Skeletal muscle tissue (tissue), 3 donors: ENCODE measurements at regions not wholly inside any gene's neighbourhood (a gene's known extent, or its start where the extent isn't known, plus 50 kb on each side); places are given as distances from the start of the nearest gene placed in this dataset.
"Not testable (repeated sequence)": the region's sequence is repeated elsewhere in the genome, so short reads cannot be mapped to it uniquely, and the experiment has no call there.

ENCODE experiments used
- H3K27ac ChIP-seq: one replicate; pipeline ENCODE4 v1.7.0; 2013; ENCODE audit warnings: mild to moderate bottlenecking, low read depth, low read length, inconsistent platforms
- H3K27me3 ChIP-seq, 3 donors: one replicate each; pipeline ENCODE4 v1.7.0; 2013; ENCODE audit warnings: low read length in 3 of 3; ENCODE audit not compliant: control insufficient read depth in 3 of 3, insufficient read depth in 3 of 3
- H3K36me3 ChIP-seq, 3 donors: one replicate each; pipeline ENCODE4 v1.7.0; 2013; ENCODE audit warnings: low read length in 3 of 3; ENCODE audit not compliant: control insufficient read depth in 3 of 3, insufficient read depth in 3 of 3
- H3K4me1 ChIP-seq, 3 donors: one replicate each; pipeline ENCODE4 v1.7.0; 2013; ENCODE audit warnings: low read length in 3 of 3, mild to moderate bottlenecking in 3 of 3; ENCODE audit not compliant: control insufficient read depth in 3 of 3, insufficient read depth in 3 of 3
- H3K4me3 ChIP-seq, 3 donors: one replicate each; pipeline ENCODE4 v1.7.0; 2013; ENCODE audit warnings: low read length in 3 of 3
- H3K9ac ChIP-seq, 3 donors: one replicate each; pipeline ENCODE4 v1.7.0; 2013; ENCODE audit warnings: low read length in 3 of 3, mild to moderate bottlenecking in 3 of 3, moderate library complexity in 2 of 3, low read depth in 1 of 3
- H3K9me3 ChIP-seq, 3 donors: one replicate each; pipeline ENCODE4 v1.7.0; 2013; ENCODE audit warnings: low read length in 3 of 3; ENCODE audit not compliant: control insufficient read depth in 3 of 3
- donor health status: Osteomylitis.

DNA sequence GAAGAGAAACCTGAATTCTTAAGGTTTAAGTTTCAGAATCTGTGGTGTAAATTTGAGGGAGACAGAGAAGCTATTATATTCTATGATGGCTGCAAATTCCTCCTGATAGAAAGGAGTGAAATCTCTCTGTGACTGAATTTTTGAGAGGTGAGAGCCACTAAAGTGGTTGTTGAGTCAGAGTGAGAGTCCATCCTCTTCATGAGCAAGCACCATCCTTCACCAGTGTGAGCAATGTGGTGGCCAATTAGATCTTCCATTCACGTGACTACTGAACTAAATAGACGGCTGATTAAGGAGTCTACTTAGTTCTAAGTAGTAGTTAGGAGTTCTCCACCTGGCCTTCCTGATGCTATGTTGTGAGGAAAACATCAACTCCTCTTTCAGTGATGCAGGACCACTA lies 147.8 kb upstream of the CCNH start:
- Histone ChIP-seq H3K9ac (no peak overlapping the region), H3K27me3 (no peaks in the 10 kb centered on the region), H3K4me3 (no peak overlapping the region), H3K36me3 (no peaks in the 10 kb centered on the region), H3K27ac (no peak overlapping the region), H3K9me3 (no peaks in the 10 kb centered on the region), H3K4me1 (no peaks in the 10 kb centered on the region)

DNA sequence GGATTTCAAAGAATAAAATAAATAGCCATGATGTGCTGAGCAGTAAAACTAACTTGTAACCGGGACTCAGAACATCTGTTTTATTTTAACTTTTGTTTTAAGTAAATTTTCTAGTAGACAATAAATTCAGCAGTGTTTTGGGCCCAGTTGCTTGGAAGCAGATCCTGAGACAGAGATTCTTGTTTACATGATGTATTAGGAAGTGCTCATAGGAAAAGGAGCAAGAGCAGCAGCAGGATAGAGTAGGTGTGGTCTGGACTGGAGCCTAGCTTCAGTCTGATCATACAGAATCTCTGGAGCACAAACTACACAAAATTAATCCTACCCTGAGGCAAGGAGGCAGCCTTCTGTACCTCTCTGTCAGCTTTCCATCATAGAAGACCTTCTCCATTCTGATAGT lies 139.2 kb upstream of the CCNH start:
- Histone ChIP-seq H3K4me3 (no peak overlapping the region), H3K4me1 (no peaks in the 10 kb centered on the region), H3K9me3 (no peaks in the 10 kb centered on the region), H3K27me3 (no peaks in the 10 kb centered on the region), H3K9ac (no peak overlapping the region), H3K36me3 (no peaks in the 10 kb centered on the region), H3K27ac (no peak overlapping the region)

DNA sequence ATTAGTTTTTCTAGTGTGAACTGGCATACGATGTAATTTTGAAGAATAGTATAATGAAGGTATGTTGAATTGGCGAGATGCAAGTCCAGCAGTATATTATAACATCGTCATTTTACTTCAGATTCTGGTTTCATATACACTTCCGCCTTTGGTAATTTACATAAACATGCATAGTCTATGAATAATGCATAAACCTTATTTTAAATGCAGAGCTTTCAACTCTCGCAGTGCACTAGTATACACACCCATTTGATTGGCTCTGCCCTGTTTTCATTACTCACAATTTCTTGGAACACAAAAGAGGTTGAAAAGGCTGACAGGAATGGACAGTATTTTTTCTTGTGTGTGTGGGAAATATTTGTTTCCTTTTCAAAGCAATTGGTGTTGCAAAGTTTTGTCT lies 128.9 kb upstream of the CCNH start:
- Histone ChIP-seq H3K9me3 (no peaks in the 10 kb centered on the region), H3K27me3 (no peaks in the 10 kb centered on the region), H3K4me1 (no peaks in the 10 kb centered on the region), H3K27ac (no peak overlapping the region), H3K4me3 (no peak overlapping the region), H3K36me3 (no peaks in the 10 kb centered on the region), H3K9ac (no peak overlapping the region)

DNA sequence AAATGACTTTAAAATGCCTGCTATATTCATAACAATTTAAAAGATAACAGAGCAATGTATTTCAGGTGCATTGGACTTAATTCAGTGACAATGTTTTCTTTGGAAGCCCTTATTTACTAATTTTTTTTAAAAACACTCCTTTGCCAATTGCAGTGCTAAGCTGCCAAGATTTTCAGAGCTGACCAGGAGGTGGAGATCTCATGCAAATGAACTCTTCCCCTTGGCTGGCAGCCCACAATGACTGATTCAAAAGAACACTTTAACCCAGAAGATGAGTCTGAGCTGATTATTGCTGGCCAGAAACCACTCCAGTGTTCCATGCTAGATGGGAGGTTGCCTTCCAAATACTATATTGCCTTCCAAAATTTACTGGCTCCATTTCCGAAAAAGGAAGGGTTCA lies 128.3 kb upstream of the CCNH start:
- no peak overlapping the region for H3K27ac ChIP-seq
- no peaks in the 10 kb centered on the region for H3K36me3 ChIP-seq
- H3K4me1 ChIP-seq = no peaks in the 10 kb centered on the region
- no peaks in the 10 kb centered on the region for H3K27me3 ChIP-seq
- H3K9ac ChIP-seq = no peak overlapping the region
- H3K4me3 ChIP-seq = no peak overlapping the region
- no peaks in the 10 kb centered on the region for H3K9me3 ChIP-seq

DNA sequence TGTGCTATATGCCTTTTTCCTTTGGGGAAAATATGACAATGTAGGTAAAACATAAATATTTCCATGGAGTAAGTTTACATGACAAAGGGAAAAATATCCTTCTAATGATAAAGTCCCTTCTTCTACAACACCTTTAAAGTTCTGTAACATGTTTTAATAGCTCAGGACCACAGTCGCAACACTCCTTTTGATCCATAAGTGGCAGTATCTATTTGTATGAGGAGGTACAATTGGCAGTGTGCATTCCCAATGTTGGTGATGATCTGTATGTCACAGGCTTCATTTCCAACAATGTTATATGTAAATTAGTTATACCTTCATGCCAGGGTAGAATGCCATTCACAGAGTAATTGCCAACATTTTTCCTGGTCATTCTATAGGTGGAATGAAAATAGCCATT lies 127.1 kb upstream of the CCNH start:
- no peaks in the 10 kb centered on the region for H3K9me3 ChIP-seq
- H3K27ac ChIP-seq = no peak overlapping the region
- H3K36me3 ChIP-seq = no peaks in the 10 kb centered on the region
- H3K27me3 ChIP-seq = no peaks in the 10 kb centered on the region
- H3K4me1 ChIP-seq = no peaks in the 10 kb centered on the region
- no peak overlapping the region for H3K4me3 ChIP-seq
- no peak overlapping the region for H3K9ac ChIP-seq

DNA sequence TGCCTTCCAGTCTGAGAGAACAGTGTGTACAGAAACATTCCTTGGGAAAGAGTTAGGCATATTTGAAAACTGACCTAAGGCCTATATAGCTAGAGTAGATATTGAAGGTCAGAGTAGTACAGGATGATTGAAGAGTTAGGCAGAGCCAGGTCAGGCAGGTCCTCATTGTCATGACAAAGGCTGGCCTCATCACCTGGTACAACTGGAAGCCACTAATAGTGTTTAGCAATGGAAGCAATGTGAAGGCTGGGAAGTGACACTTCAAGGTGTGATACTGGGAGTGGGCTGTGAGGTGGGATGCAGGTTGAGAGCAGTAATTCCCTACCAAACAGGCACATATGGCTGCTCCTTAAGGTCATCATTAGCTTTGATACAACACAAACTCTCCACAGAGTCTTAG lies 123.6 kb upstream of the CCNH start:
- H3K4me3 ChIP-seq = no peak overlapping the region
- H3K27ac ChIP-seq = no peak overlapping the region
- H3K36me3 ChIP-seq = no peaks in the 10 kb centered on the region
- no peaks in the 10 kb centered on the region for H3K9me3 ChIP-seq
- H3K4me1 ChIP-seq = no peaks in the 10 kb centered on the region
- H3K27me3 ChIP-seq = no peaks in the 10 kb centered on the region
- no peak overlapping the region for H3K9ac ChIP-seq

DNA sequence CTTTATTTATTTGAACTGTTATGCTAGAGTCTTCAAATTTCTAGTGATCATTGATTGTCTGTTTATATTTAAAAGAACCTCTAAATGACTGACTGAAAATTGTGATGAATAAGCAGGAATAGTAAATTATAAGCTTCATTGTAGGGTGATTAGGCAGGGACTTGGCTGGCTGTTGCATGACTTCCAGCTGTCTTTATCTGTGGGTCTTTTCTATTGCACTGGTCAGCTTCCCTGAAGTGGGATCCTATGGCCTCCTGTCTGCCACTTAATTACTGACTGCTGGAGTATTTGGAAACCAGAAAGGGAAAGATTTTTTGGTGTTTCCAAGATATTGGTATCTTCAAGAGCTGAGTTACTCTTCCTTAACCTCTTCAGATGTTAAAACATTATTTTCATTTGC lies 123.0 kb upstream of the CCNH start:
- no peak overlapping the region for H3K27ac ChIP-seq
- no peaks in the 10 kb centered on the region for H3K9me3 ChIP-seq
- no peaks in the 10 kb centered on the region for H3K4me1 ChIP-seq
- H3K9ac ChIP-seq = no peak overlapping the region
- H3K27me3 ChIP-seq = no peaks in the 10 kb centered on the region
- H3K36me3 ChIP-seq = no peaks in the 10 kb centered on the region
- H3K4me3 ChIP-seq = no peak overlapping the region

DNA sequence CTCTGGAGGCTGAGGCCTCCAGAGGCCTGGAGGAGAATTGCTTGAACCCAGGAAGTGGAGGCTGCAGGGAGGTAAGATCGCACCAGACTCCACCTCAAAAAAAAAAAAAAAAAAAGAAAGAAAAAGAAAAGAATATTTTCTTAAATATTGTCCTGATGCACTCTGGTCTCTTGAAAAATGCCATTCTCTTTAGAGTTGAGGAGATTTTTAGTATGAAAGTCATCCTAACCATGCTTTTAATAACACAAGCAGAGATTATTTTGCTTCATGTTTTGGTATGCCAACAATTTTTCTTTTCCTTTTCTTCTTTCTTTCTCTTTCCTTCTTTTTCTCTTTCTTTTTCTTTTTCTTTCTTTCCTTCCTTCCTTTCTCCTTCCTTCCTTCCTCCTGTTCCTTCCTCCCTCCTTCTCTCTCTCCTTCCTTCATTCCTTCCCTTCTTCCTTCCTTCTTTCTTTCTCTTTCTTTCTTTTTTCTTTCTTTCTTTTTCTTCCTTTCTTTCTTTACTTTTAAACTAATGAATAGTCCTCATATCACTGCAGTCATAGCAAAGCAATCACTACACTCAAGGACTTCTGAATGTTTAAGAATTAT lies 116.9 kb upstream of the CCNH start:
- H3K4me1 ChIP-seq = no peaks in the 10 kb centered on the region
- H3K9ac ChIP-seq = no peak overlapping the region
- H3K36me3 ChIP-seq = no peaks in the 10 kb centered on the region
- H3K27me3 ChIP-seq = no peaks in the 10 kb centered on the region
- H3K27ac ChIP-seq = no peak overlapping the region
- no peaks in the 10 kb centered on the region for H3K9me3 ChIP-seq
- no peak overlapping the region for H3K4me3 ChIP-seq

DNA sequence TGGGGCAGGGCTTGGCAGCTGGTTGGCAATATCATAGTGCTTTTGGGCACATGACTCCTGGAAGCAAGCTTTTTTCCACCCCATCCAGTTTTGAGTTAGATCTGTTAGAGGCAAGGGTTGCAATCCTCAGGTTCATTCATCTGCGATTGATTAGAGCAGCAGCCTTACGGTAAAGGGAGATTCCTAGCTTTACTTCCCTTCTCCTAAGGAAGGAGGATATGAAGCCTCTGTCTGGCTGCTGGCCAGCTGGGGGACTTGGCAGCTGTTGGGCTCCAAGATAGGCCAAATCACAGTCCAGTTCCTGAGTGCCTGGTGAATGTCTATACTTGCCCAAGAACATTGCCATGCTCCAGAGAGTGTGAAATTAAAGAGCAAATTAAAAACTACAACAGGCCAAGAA lies 113.4 kb upstream of the CCNH start:
- no peaks in the 10 kb centered on the region for H3K4me1 ChIP-seq
- no peaks in the 10 kb centered on the region for H3K36me3 ChIP-seq
- no peaks in the 10 kb centered on the region for H3K9me3 ChIP-seq
- H3K4me3 ChIP-seq = no peak overlapping the region
- no peaks in the 10 kb centered on the region for H3K27me3 ChIP-seq
- no peak overlapping the region for H3K9ac ChIP-seq
- no peak overlapping the region for H3K27ac ChIP-seq

DNA sequence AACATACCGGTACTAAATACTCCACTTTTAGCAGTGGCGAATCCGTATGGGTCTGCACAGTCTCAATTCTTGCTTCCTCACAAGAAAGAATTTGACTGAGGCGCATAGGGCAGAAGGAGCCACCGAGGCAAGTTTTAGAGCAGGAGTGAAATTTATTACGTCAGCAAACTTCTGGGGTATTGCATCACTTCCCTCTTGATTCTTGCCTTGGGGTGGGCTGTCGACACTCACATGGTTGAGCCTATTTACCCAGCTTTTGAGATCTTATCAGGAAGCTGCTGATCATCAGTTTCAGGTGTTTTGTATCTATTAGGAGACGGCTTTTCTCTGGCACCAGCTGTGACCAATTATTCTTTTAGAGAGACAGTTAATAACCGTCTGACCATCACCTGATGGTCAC lies 111.5 kb upstream of the CCNH start:
- no peaks in the 10 kb centered on the region for H3K36me3 ChIP-seq
- no peak overlapping the region for H3K27ac ChIP-seq
- H3K4me1 ChIP-seq = no peaks in the 10 kb centered on the region
- no peak overlapping the region for H3K4me3 ChIP-seq
- no peak overlapping the region for H3K9ac ChIP-seq
- no peaks in the 10 kb centered on the region for H3K9me3 ChIP-seq
- no peaks in the 10 kb centered on the region for H3K27me3 ChIP-seq

DNA sequence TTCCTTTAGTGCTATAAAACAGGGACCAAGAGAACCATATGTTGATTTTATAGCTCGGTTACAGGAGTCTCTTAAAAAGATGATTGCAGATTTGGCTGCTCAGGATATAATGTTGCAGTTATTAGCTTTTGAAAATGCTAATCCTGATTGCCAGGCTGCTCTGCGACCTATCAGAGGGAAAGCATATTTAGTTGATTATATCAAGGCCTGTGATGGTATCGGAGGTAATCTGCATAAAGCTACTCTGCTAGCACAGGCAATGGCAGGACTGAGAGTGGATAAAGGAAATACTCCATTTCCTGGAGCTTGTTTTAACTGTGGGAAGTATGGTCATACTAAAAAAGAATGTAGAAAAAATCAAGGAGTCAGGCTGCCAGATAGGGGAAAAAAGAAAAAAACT lies 99.0 kb upstream of the CCNH start:
- not testable (repeated sequence) for H3K4me3 ChIP-seq, H3K9ac ChIP-seq, H3K9me3 ChIP-seq, H3K36me3 ChIP-seq, H3K27ac ChIP-seq, H3K27me3 ChIP-seq, H3K4me1 ChIP-seq
